ENCODE measurements at regions not wholly inside any gene's neighbourhood (a gene's known extent, or its start where the extent isn't known, plus 50 kb on each side); places are given as distances from the start of the nearest gene placed in this dataset.
"Not testable (repeated sequence)": the region's sequence is repeated elsewhere in the genome, so short reads cannot be mapped to it uniquely, and the experiment has no call there.

- Histone ChIP-seq H3K27ac (ENCODE audit: poor library complexity, severe bottlenecking) (no peak overlapping the region), H3K27me3 (ENCODE audit: insufficient read depth, poor library complexity, severe bottlenecking) (no peaks in the 10 kb centered on the region), H3K9me3 (ENCODE audit: severe bottlenecking) (no peaks in the 10 kb centered on the region), H3K4me1 (ENCODE audit: insufficient read depth, poor library complexity, severe bottlenecking) (no peaks in the 10 kb centered on the region), H3K36me3 (ENCODE audit: low read depth) (no peaks in the 10 kb centered on the region), H3K4me3 (ENCODE audit: severe bottlenecking) (no peak overlapping the region)
- TF ChIP-seq CTCF (IDR thresholded peaks at IDR 0.05; ENCODE audit: poor library complexity, severe bottlenecking) = no peak
- DNase-seq (ENCODE audit: low spot score) (no peak), ATAC-seq (ENCODE audit: low read depth) (no peak)
Observed at GRCh38 chr6:132021552-132022375, 70.6 kb upstream of the CCN2 start.

GRCh38 chr6:132020918-132021317 lies 69.7 kb upstream of the CCN2 start:
- not testable (repeated sequence) for H3K9me3 ChIP-seq (ENCODE audit: severe bottlenecking); H3K27ac ChIP-seq (ENCODE audit: poor library complexity, severe bottlenecking); DNase-seq (ENCODE audit: low spot score); H3K27me3 ChIP-seq (ENCODE audit: insufficient read depth, poor library complexity, severe bottlenecking); H3K4me3 ChIP-seq (ENCODE audit: severe bottlenecking); H3K36me3 ChIP-seq (ENCODE audit: low read depth); H3K4me1 ChIP-seq (ENCODE audit: insufficient read depth, poor library complexity, severe bottlenecking); ATAC-seq (ENCODE audit: low read depth)

GRCh38 chr6:132020138-132020581 lies 69.0 kb upstream of the CCN2 start:
- no peaks in the 10 kb centered on the region for H3K27me3 ChIP-seq (ENCODE audit: insufficient read depth, poor library complexity, severe bottlenecking)
- no peak for DNase-seq (ENCODE audit: low spot score)
- TF ChIP-seq CTCF (IDR thresholded peaks at IDR 0.05; ENCODE audit: poor library complexity, severe bottlenecking) = no peak
- H3K9me3 ChIP-seq (ENCODE audit: severe bottlenecking) = no peaks in the 10 kb centered on the region
- no peak for ATAC-seq (ENCODE audit: low read depth)
- H3K27ac ChIP-seq (ENCODE audit: poor library complexity, severe bottlenecking) = no peak overlapping the region
- H3K4me3 ChIP-seq (ENCODE audit: severe bottlenecking) = no peak overlapping the region
- no peaks in the 10 kb centered on the region for H3K36me3 ChIP-seq (ENCODE audit: low read depth)
- no peaks in the 10 kb centered on the region for H3K4me1 ChIP-seq (ENCODE audit: insufficient read depth, poor library complexity, severe bottlenecking)

GRCh38 chr6:132019586-132019985 lies 68.4 kb upstream of the CCN2 start:
- Histone ChIP-seq H3K9me3 (ENCODE audit: severe bottlenecking) (no peaks in the 10 kb centered on the region), H3K4me1 (ENCODE audit: insufficient read depth, poor library complexity, severe bottlenecking) (no peaks in the 10 kb centered on the region), H3K4me3 (ENCODE audit: severe bottlenecking) (no peak overlapping the region), H3K27me3 (ENCODE audit: insufficient read depth, poor library complexity, severe bottlenecking) (no peaks in the 10 kb centered on the region), H3K36me3 (ENCODE audit: low read depth) (no peaks in the 10 kb centered on the region), H3K27ac (ENCODE audit: poor library complexity, severe bottlenecking) (no peak overlapping the region)
- ATAC-seq (ENCODE audit: low read depth) = no peak
- TF ChIP-seq CTCF (IDR thresholded peaks at IDR 0.05; ENCODE audit: poor library complexity, severe bottlenecking) = no peak
- no peak for DNase-seq (ENCODE audit: low spot score)

- Histone ChIP-seq H3K4me1 (ENCODE audit: insufficient read depth, poor library complexity, severe bottlenecking) (no peaks in the 10 kb centered on the region), H3K4me3 (ENCODE audit: severe bottlenecking) (no peak overlapping the region), H3K27ac (ENCODE audit: poor library complexity, severe bottlenecking) (no peak overlapping the region), H3K27me3 (ENCODE audit: insufficient read depth, poor library complexity, severe bottlenecking) (no peaks in the 10 kb centered on the region), H3K36me3 (ENCODE audit: low read depth) (no peaks in the 10 kb centered on the region), H3K9me3 (ENCODE audit: severe bottlenecking) (no peaks in the 10 kb centered on the region)
- TF ChIP-seq CTCF (IDR thresholded peaks at IDR 0.05; ENCODE audit: poor library complexity, severe bottlenecking) = no peak
- DNase-seq (ENCODE audit: low spot score) = no peak
- ATAC-seq (ENCODE audit: low read depth) = no peak
Observed at GRCh38 chr6:132017942-132018341, 66.8 kb upstream of the CCN2 start.

Measured in RWPE2 (cell line).